ENCODE measurements at regions not wholly inside any gene's neighbourhood (a gene's known extent, or its start where the extent isn't known, plus 50 kb on each side); places are given as distances from the start of the nearest gene placed in this dataset.

DNA sequence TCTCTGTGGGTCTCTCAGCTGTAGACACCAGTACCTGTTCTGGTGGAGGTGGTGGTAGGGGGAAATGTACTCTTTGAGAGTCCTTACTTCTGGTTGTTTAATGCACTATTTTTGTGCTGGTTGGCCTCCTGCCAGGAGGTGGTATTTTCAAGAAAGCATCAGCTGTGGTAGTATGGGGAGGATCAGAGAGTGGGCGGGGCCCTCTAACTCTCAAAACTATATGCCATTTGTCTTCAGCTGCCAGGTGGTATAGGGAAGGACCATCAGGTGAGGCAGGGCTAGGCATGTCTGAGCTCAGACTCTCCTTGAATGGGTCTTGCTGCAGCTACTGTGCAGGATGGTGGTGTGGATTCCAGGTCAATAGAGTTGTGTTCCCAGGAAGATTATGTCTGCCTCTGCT, 1100.8 kb downstream of the CNTNAP5 start:
- no peak for TF ChIP-seq EZH2phosphoT487 (IDR thresholded peaks at IDR 0.05; ENCODE audit: borderline replicate concordance, low read length)
- TF ChIP-seq, protein P1, sequence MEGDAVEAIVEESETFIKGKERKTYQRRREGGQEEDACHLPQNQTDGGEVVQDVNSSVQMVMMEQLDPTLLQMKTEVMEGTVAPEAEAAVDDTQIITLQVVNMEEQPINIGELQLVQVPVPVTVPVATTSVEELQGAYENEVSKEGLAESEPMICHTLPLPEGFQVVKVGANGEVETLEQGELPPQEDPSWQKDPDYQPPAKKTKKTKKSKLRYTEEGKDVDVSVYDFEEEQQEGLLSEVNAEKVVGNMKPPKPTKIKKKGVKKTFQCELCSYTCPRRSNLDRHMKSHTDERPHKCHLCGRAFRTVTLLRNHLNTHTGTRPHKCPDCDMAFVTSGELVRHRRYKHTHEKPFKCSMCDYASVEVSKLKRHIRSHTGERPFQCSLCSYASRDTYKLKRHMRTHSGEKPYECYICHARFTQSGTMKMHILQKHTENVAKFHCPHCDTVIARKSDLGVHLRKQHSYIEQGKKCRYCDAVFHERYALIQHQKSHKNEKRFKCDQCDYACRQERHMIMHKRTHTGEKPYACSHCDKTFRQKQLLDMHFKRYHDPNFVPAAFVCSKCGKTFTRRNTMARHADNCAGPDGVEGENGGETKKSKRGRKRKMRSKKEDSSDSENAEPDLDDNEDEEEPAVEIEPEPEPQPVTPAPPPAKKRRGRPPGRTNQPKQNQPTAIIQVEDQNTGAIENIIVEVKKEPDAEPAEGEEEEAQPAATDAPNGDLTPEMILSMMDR (conservative IDR thresholded peaks at IDR 0.05; ENCODE audit: low read depth, low read length): no peak
- no peak for TF ChIP-seq EZH2 (IDR thresholded peaks at IDR 0.05; ENCODE audit: low read length, unreplicated experiment)
